WERI-Rb-1 (cell line): ENCODE measurements at regions not wholly inside any gene's neighbourhood (a gene's known extent, or its start where the extent isn't known, plus 50 kb on each side); places are given as distances from the start of the nearest gene placed in this dataset.

ENCODE experiments used
- DNase-seq: peaks from one replicate; pipeline ENCODE4 v3.0.0-alpha.2; 2020
- H3K27ac ChIP-seq: fragments of 250-450 bp; sonication (Bioruptor Pico); 2 replicates; pipeline ENCODE4 v1.5.1; 2020; ENCODE audit warnings: mild to moderate bottlenecking, moderate library complexity
- H3K27me3 ChIP-seq: fragments of 250-450 bp; sonication (Bioruptor Pico); 2 replicates; pipeline ENCODE4 v1.5.1; 2021; ENCODE audit warnings: mild to moderate bottlenecking, low read depth, moderate library complexity; ENCODE audit not compliant: insufficient read depth, severe bottlenecking
- H3K36me3 ChIP-seq: fragments of 250-450 bp; sonication (Bioruptor Pico); 2 replicates; pipeline ENCODE4 v1.5.1; 2020; ENCODE audit warnings: mild to moderate bottlenecking, moderate library complexity
- H3K4me3 ChIP-seq: 2 replicates; pipeline ENCODE4 v1.5.1; 2011; ENCODE audit warnings: low read depth, mild to moderate bottlenecking, control low read depth, low read length
- H3K9me3 ChIP-seq: fragments of 250-450 bp; sonication (Bioruptor Pico); 2 replicates; pipeline ENCODE4 v1.5.1; 2021; ENCODE audit warnings: mild to moderate bottlenecking, moderate library complexity; ENCODE audit not compliant: severe bottlenecking
- CTCF ChIP-seq: IDR thresholded peaks from 2 replicates; pipeline ENCODE4 v1.5.1; 2011; ENCODE audit warnings: low read depth, mild to moderate bottlenecking, control low read depth, inconsistent platforms, low read length

GRCh38 chr5:168155585-168155984 is 135.9 kb upstream of the WWC1 start:
- no peaks in the 10 kb centered on the region for H3K9me3 ChIP-seq
- H3K27me3 ChIP-seq = no peaks in the 10 kb centered on the region
- no peak for DNase-seq
- no peak overlapping the region for H3K4me3 ChIP-seq
- no peak overlapping the region for H3K27ac ChIP-seq
- no peak for TF ChIP-seq CTCF
- H3K36me3 ChIP-seq = no peaks in the 10 kb centered on the region

GRCh38 chr5:168156170-168156569 is 135.3 kb upstream of the WWC1 start:
- no peak for TF ChIP-seq CTCF

GRCh38 chr5:168157141-168157540 is 134.3 kb upstream of the WWC1 start:
- TF ChIP-seq CTCF = no peak
- H3K36me3 ChIP-seq = no peaks in the 10 kb centered on the region
- H3K4me3 ChIP-seq = no peak overlapping the region
- no peaks in the 10 kb centered on the region for H3K9me3 ChIP-seq
- DNase-seq = no peak
- H3K27me3 ChIP-seq = no peaks in the 10 kb centered on the region
- no peak overlapping the region for H3K27ac ChIP-seq

More at GRCh38 chr5:168156170-168156569, 135.3 kb upstream of the WWC1 start:
- Histone ChIP-seq H3K27me3 (no peaks in the 10 kb centered on the region), H3K36me3 (no peaks in the 10 kb centered on the region), H3K9me3 (no peaks in the 10 kb centered on the region), H3K27ac (no peak overlapping the region), H3K4me3 (no peak overlapping the region)
- no peak for DNase-seq

GRCh38 chr5:168159425-168159824 is 132.0 kb upstream of the WWC1 start:
- H3K27me3 ChIP-seq = no peaks in the 10 kb centered on the region
- H3K27ac ChIP-seq = no peak overlapping the region
- H3K9me3 ChIP-seq = no peaks in the 10 kb centered on the region
- no peaks in the 10 kb centered on the region for H3K36me3 ChIP-seq
- DNase-seq = no peak
- no peak for TF ChIP-seq CTCF
- H3K4me3 ChIP-seq = no peak overlapping the region

- Histone ChIP-seq H3K27ac (no peak overlapping the region), H3K36me3 (no peaks in the 10 kb centered on the region), H3K9me3 (no peaks in the 10 kb centered on the region), H3K27me3 (no peaks in the 10 kb centered on the region), H3K4me3 (no peak overlapping the region)
- TF ChIP-seq CTCF = no peak
- peak; percentile 40 for DNase-seq
These were observed 129.0 kb upstream of the WWC1 start for GRCh38 chr5:168162464-168162863.

- Histone ChIP-seq H3K27ac (no peak overlapping the region), H3K36me3 (no peaks in the 10 kb centered on the region), H3K9me3 (no peaks in the 10 kb centered on the region), H3K27me3 (no peaks in the 10 kb centered on the region), H3K4me3 (no peak overlapping the region)
- TF ChIP-seq CTCF = no peak
- DNase-seq = no peak
These were observed 127.5 kb upstream of the WWC1 start for GRCh38 chr5:168163966-168164365.
